NCI-H2029 (cell line): ENCODE measurements at regions not wholly inside any gene's neighbourhood (a gene's known extent, or its start where the extent isn't known, plus 50 kb on each side); places are given as distances from the start of the nearest gene placed in this dataset.

ENCODE experiments used
- DNase-seq: peaks from one replicate; lab custom pipeline; 2025; lab: John Stamatoyannopoulos, UW

GRCh38 chr18:71754246-71754645, 789.9 kb downstream of the CBLN2 start:
- DNase-seq = no peak

GRCh38 chr18:71743634-71744033, 800.5 kb downstream of the CBLN2 start:
- DNase-seq = no peak

DNA sequence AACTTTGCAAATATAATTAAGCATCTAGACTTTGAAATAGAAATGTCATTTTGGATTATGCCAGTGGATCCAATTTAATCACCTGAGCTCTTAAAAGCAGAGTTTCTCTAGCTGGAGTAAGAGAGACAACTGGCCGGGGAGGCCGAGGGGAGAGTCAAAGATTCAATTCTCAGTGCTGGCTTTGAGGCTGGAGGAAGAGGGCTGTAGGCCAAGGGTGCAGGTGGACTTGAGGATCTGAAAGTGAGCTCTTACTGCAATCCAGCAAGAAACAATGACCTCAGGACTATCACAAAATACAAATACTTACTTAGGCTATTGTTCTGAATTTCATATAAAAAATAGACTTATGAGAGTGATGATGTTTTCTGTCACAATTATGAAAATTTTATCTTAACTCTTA, 814.5 kb downstream of the CBLN2 start:
- DNase-seq = no peak

- DNase-seq = no peak
Observed at GRCh38 chr18:71727909-71728308, 816.2 kb downstream of the CBLN2 start.

- no peak for DNase-seq
Observed at GRCh38 chr18:71725256-71725655, 818.9 kb downstream of the CBLN2 start.

DNA sequence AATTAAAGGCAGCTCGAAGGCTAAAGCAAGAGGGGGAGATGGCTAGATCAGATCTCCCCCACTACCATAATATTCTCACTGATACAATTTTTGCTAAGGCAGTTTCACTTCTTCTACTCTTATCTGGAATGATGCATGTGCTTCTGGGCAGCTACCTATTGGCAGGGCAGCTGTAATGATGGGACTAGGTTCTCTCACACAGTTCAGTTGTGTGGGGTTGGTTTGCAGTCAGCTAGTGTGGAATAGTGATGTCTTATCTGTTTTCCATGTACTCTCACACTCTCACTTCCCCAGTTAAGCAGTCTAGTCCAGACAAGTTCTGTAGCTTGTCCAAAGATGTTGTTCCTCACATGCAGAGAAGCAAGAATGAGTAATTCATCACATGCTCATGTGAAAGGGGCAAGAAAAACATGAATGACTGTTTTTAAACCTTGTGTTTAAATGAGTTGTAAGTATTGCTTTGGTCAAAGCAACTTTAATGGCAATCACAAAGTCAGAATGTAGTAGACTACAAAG, 836.1 kb downstream of the CBLN2 start:
- DNase-seq = no peak

- no peak for DNase-seq
Observed at GRCh38 chr18:71707400-71707799, 836.7 kb downstream of the CBLN2 start.

- DNase-seq = no peak
Observed at GRCh38 chr18:71689416-71690160, 854.6 kb downstream of the CBLN2 start.

GRCh38 chr18:71682591-71682990, 861.6 kb downstream of the CBLN2 start:
- DNase-seq = no peak

- no peak for DNase-seq
Observed at GRCh38 chr18:71678144-71678543, 866.0 kb downstream of the CBLN2 start.

GRCh38 chr18:71673954-71674353, 870.2 kb downstream of the CBLN2 start:
- no peak for DNase-seq

DNA sequence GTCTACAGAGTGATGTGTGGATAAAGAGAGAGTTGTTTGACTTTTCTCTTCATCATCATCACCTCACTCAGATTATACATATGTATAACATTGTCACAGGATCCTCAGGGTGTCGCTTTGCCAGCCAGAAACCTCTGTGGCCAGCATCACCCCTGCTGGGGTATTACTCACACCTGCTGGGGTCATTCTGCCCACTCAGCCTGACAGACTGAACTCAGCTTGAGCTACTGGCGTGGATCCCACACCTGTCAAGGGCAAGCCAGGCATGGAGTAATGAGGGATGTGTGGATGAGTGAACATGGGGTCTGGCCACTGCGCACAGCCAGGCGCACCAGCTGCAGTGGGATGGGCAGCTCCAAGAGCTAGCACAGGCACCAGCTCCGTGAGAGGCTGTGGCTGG, 870.6 kb downstream of the CBLN2 start:
- DNase-seq = no peak

DNA sequence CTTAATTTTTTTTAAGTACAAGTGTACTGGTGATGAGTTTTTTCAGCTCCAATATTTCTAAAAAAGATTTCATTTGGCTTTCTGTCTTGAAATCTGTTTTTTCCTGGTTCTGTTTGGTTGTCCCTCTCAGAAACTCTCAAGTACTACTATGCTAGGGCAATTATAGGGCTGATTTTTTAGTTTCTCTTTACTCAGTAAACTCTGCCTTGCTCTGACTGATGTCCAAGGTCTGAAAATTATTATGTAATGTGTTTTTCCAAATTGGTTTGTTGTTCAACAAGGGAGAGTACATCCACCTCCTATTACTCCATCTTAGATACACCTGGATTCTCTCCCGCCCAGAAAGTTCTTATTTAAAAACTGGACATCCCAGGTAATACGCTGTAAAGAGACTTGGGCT, 877.7 kb downstream of the CBLN2 start:
- DNase-seq = no peak

- DNase-seq = no peak
Observed at GRCh38 chr18:71665131-71665530, 879.0 kb downstream of the CBLN2 start.

- DNase-seq = no peak
Observed at GRCh38 chr18:71643822-71644221, 900.3 kb downstream of the CBLN2 start.

GRCh38 chr18:71630696-71631095, 913.4 kb downstream of the CBLN2 start:
- DNase-seq = no peak

DNA sequence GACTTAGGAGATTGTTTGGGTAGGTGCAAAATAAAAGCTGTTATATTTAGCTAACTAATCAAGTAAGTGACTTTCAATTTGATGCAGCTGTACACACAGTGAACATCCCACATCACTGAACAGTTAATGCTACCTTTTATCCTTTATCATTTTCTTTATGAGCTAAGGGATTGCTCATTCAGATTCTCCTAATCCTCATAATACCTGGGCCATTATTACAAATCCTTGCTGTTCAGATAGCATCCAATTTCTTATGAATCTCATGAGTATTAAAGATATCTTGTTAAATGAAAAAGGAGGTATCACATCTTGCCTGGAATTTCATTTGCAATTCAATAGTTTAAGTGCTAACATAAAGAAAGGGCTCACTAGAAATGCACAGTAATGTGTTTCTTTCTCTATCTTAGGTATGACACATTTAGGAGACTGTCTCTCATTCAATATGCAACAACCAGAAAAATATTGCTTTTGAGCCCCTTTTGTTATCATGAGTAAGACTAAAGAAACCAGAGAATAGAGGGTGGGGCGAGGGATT, 918.5 kb downstream of the CBLN2 start:
- DNase-seq = no peak

DNA sequence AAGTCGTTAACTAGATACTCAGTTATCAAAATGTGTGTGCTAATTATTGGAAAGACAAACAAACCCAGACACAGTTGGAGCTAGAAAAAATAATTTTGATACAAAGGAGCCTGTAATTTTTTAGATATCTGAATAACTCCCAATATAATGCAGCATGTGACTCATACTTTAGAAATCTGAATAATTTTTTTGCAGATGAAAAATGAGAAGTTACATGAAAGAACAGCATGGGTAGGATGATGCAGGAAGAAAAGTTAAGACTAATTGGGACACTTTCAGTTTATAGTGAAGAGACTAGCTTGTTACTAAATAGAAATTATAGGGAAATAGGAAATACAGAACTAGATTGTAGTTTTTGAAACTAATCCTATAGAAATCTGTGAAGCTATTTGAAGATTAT, 945.8 kb downstream of the CBLN2 start:
- no peak for DNase-seq

DNA sequence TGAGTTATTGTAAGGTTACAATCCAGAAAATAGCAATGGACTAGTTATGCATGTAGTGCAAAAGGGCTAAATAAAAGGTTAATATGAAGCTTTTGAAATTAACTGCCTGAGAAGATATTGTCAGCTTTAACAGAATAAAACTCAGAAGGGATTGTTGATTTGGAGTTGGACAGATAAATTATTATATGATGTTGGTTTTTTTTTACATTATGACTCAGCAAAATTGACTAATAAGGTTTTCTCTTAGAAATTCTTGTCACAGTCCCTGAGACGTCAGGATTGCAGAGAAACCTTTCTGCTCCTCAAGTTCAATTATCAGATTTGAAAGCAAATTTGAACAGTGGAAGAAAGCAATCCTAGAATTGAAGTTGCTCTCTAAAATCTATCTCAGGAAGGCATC, 946.9 kb downstream of the CBLN2 start:
- no peak for DNase-seq

GRCh38 chr18:71583252-71583651, 960.9 kb downstream of the CBLN2 start:
- no peak for DNase-seq

DNA sequence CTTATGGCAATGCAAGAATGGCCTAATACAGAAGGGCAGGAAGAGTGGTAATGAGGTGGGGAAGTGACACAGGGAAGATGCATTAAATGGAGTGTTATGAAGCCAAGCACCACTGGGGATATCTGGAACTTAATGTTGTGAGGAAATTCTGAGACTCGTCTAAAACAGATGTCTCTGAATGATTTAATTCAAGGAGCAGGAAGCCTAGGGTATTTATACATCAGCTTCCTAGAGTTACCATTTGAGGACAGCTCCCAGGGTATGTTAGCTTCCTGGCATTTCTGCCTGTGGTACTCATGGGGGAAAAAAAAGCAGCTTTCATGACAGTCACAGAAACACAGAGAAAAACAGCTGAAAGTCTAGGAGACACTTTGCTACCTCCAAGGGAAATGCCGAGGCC, 989.5 kb downstream of the CBLN2 start:
- DNase-seq = no peak

DNA sequence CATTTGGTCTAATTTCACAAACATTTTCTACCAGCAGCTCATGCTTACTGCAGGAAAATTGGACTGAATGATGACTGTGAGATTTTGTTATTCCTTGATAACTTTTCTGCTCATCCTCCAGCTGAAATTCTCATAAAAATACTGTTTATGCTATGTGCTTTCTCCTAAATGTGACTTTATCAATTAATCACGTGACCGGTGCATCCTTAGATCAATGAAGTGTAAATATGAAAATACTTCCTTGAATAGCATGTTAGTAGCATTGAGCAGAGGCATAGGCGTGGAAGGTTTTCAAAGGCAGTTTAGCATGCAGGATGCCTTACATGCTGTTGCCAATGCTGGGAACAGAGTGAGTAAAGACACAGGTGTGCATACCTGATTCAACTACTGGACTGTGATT, 1002.5 kb downstream of the CBLN2 start:
- no peak for DNase-seq

DNA sequence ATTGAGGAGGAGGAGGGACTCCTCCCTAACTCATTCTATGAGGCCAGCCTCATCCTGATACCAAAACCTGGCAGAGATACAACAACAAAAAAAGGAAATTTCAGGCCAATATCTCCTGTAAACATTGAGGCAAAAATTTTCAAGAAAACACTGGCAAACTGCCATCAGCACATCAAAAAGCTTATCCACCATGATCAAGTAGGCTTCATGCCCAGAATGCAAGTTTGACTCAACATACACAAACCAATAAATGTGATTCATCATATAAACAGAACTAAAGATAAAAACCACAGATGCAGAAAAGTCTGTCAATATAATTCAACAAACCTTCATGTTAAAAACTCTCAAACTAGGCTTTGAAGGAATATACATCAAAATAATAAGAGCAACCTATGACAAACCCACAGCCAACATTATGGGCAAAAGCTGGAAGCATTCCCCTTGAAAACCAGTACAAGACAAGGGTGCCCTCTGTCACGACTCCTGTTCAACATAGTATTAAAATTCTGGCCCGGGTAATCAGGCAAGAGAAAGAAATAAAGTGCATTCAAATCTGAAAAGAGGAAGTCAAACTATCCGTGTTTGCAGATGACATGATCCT, 1014.3 kb downstream of the CBLN2 start:
- DNase-seq = no peak
